ENCODE measurements at regions not wholly inside any gene's neighbourhood (a gene's known extent, or its start where the extent isn't known, plus 50 kb on each side); places are given as distances from the start of the nearest gene placed in this dataset.

DNA sequence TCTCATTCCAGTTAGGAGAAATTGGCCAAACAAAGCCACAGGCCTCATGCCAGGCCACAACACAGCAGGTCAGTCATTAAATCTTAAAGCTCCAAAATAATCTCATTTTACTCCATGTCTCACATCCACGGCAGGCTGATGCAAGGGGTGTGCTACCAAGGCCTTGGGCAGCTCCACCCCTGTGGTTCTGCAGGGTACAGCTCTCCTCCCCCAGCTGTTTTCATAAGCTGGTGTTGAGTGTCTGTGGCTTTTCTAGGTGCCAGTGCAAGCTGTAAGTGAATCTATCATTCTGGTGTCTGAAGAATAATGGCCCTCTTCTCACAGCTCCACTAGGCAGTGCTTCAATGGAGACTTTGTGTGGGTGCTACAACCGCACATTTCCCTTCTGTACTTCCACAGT is 949.2 kb downstream of the TECRL start:
- DNase-seq, result no peak

- DNase-seq, result no peak
Measured at GRCh38 chr4:63459329-63459728, 949.9 kb downstream of the TECRL start.

- no peak for DNase-seq
Measured at GRCh38 chr4:63458010-63458409, 951.2 kb downstream of the TECRL start.

GRCh38 chr4:63440236-63440635 is 969.0 kb downstream of the TECRL start:
- DNase-seq, result no peak

DNA sequence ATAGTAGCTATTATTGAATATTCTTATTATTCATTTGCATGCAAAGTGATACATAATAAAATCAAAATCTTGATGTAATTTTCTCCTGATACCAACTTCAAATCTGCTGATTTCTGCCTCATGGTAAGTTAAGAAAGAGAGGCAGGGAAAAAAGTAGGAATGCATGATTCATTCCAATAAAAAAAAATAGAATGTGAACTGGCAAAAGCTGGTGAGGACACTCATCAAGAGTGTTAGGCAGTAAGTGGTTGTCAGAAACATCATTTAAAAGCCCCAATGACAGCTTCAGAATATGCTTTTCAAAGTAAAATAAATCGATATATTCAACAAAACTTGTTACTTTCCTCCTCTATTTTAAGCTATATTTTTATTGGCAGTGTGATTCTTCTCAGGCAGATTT is 979.1 kb downstream of the TECRL start:
- DNase-seq, result no peak

GRCh38 chr4:63396269-63396668 is 1013.0 kb downstream of the TECRL start:
- DNase-seq, result no peak

- no peak for DNase-seq
Measured at GRCh38 chr4:63393544-63393943, 1015.7 kb downstream of the TECRL start.

- no peak for DNase-seq
Measured at GRCh38 chr4:63379750-63380522, 1029.3 kb downstream of the TECRL start.

GRCh38 chr4:63371001-63371400 is 1038.2 kb downstream of the TECRL start:
- no peak for DNase-seq

- no peak for DNase-seq
Measured at GRCh38 chr4:63361628-63362027, 1047.6 kb downstream of the TECRL start.

DNA sequence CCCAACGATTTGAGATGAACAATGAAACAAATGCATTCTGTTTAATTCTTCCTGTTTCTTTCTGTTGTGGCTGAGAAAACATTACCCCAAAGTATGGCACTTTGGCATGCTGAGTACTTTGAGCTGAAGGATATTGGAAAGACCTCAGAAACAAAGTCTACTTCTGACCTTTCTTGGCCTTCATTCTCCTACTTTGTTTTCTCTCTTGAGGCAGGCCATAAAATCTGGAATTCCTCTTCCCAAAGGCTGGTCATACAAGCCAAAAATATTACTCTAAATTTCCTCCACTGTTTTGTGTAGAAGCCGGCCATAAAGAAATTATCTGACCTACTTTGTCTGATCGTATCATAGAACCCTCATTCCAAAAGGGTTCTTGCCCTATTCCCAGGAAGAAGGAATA is 1048.2 kb downstream of the TECRL start:
- no peak for DNase-seq

- DNase-seq, result no peak
Measured at GRCh38 chr4:63349674-63350025, 1059.6 kb downstream of the TECRL start.

DNA sequence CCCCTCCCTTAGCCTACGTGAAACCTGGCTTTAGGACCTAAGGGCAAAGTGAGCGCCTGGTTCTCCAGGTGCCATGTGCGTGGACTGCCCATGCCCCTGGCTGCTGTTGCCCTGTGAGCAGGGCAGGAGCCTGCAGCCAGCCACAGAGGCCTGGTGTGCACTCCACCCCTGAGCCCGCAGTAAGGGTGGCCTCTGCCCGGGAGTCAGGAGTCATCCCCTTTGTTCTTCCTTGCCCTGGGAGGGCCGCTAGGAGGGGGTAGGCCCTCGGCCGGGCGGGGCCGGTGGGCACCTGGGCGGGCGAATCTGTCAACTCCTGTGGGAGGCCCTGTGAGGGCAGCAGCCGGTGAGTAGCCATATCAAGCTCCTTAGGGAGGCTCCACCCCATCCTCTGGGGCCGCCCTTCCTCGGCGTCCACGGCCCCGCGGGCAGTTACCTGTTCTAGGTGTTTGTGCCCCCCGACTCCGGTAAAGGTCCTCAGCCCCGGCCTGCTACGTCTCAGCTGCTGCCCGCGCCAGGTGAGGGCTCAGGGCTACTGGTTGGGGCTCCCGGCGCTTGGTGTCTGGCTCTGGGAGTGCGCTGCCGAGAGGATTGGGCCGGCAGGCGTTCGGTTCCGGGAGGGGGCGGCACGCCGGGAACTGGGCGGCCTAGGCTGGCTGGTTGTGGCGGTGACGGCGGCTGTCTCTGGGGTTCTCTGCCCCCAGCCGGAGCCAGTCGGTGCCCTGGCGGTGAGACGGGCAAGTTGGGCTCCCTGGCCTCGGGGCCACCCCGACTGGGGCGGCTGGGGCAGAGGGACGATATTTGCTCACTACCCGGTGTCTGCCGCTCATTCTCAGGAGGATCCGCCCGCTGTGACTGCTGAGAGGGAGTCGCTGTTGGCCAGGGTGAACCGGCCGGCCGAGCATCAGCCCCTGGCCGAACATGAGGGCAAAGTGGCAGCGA is 1060.2 kb downstream of the TECRL start:
- DNase-seq, result no peak

GRCh38 chr4:63325140-63325539 is 1084.1 kb downstream of the TECRL start:
- DNase-seq, result no peak

- DNase-seq, result no peak
Measured at GRCh38 chr4:63316633-63317032, 1092.6 kb downstream of the TECRL start.

DNA sequence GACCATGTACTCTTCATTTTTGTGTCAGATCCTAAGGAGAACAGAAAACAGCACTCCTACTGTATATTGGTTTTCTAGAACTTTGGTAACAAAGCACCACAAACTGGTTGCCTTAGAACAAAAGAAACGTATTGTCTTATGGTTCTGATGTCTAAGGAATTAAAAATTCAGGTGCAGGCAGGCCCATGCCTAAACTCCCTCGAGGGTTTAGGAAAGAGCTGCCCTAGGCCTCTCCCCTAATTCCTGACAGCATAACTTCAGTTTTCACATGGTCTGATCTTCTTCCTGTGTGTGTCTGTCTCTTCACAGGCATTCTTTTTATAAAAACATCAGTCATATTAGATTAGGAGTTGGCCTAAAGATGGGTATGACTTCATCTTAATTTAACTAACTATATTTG is 1093.6 kb downstream of the TECRL start:
- no peak for DNase-seq

DNA sequence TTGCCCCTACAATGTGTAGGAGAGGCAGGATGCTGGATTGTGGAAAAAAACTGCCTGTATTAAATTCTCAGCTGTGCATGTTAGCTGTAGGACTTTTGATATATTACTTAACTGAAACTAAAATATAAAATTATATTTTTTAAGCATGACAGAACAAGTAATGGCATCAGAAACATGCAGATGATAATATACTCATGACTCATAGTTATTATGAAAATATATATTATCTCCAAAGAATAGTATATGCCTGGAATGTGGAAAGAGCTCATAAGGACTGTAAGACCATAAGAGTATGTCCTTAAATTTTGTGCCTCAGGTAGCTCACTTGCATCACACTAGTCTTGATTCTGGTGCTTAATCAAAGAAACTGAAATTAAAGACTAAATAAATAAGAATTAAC is 1100.6 kb downstream of the TECRL start:
- no peak for DNase-seq

DNA sequence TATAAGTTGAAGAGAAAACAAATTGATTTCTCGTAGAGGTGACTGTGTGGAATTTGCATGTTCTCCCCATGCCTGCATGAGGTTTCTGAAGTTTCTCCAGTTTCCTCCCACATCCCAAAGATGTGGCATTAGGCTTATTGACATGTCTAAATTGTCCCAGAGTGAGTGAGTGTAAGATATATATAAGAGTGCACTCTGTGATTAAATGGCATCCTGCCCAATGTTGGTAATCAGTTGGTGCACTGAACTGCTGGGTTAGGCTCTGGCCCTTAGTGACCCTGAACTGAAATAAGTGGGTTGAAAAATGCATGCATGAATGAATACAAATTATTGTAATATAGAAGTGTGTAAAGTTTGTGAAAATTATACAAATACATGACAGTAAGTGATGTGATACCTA is 1106.5 kb downstream of the TECRL start:
- no peak for DNase-seq

- DNase-seq, result no peak
Measured at GRCh38 chr4:63302078-63302477, 1107.2 kb downstream of the TECRL start.

- DNase-seq, result no peak
Measured at GRCh38 chr4:63296773-63297172, 1112.5 kb downstream of the TECRL start.

DNA sequence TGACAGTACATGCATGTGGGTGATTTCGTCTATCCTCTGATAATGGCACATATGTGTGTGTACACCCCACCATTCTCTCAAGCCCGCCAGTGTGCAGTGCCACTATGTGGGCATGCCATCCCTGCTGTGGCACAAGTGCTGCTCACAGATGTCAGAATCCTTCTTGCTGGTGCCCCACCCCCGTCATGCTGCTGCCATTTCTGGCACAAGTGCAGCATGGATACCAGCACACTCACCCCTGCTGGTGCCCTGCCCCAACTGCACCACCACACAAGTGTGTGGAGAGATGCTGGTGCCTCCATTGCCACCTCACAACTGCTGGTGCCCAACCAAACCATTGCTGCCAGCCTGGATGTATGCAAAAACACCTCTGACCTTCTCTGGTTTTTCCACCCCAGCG is 1133.8 kb downstream of the TECRL start:
- DNase-seq, result no peak

- no peak for DNase-seq
Measured at GRCh38 chr4:63269156-63269555, 1140.1 kb downstream of the TECRL start.

DNA sequence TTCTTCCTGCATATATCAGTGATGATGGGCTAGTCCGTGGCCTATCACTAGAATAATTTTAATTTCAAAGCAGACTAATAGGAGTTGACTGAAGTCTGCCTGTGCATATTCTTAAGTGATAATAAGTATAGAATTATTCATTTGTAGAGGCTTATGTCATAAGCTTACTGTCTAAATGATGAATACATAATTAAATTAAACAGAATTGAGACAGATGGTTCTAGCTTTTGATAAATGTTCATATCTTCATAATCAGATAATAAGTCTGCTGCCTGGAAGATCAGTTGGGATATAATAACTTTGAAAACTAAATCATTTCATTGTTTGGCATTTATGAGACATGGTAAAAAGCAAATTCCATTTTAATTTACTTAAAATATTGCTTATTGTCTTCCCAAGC is 1175.6 kb downstream of the TECRL start:
- DNase-seq, result no peak

DNA sequence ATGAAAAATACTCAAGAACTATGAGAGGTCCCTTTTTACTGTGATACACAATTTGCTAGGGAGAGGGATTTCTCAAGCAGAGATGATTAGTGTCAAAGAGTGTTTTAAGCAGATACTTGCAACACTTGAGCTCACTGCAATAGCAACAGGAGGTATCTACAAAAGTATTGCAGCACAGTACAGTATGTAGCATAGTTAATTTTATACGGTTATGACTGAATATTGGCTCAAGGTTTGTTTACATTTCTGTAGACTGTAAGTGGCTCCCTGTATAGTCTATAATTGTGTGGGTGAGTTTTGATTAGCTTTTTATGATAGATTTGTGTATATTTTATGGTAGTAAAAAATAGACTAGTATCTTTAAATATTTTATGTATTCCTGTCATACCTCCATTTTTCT is 1177.2 kb downstream of the TECRL start:
- DNase-seq, result no peak

Data from C1 segment of cervical spinal cord (tissue), 14 donors.